SK-N-SH (cell line): ENCODE measurements at regions not wholly inside any gene's neighbourhood (a gene's known extent, or its start where the extent isn't known, plus 50 kb on each side); places are given as distances from the start of the nearest gene placed in this dataset.

Source experiments
- CTCF ChIA-PET: fragments of 300-600, 350-600 bp; formaldehyde crosslinking; extraction: SDS; loops from one replicate; lab custom pipeline; 2021; lab: Yijun Ruan, JAX
- POLR2A ChIA-PET: fragments of 350-600 bp; sonication (Branson Sonifier 250); formaldehyde crosslinking; extraction: SDS; loops from one replicate; lab custom pipeline; 2020; ENCODE audit warnings: antibody characterized with exemption, inconsistent platforms; lab: Yijun Ruan, JAX
- DNase-seq: peaks from one replicate; pipeline ENCODE4 v3.0.0; 2012
- H2AFZ ChIP-seq: fragments of 200-600 bp; sonication (generic); 2 replicates; pipeline ENCODE4 v1.8.1; 2016; ENCODE audit warnings: antibody characterized with exemption, mild to moderate bottlenecking, low read depth
- H3F3A ChIP-seq: fragments of 200-600 bp; sonication (generic); replicated peaks from 2 replicates; pipeline ENCODE3; 2016; ENCODE audit warnings: antibody characterized with exemption, mild to moderate bottlenecking; ENCODE audit not compliant: insufficient read depth
- H3K27ac ChIP-seq, 2 experiments: fragments of 200-500 bp in 1 of 2; fragments of 200-600 bp in 1 of 2; sonication (Bioruptor generic) in 1 of 2; sonication (generic), shearing (Covaris generic) in 1 of 2; 2 replicates each; pipeline versions ENCODE4 v1.5.1 to v1.6.1; 2014 to 2016; ENCODE audit warnings: low read depth in 2 of 2, inconsistent platforms in 1 of 2, low read length in 1 of 2, mild to moderate bottlenecking in 1 of 2, mixed read lengths in 1 of 2
- H3K27me3 ChIP-seq: fragments of 200-600 bp; sonication (generic), shearing (Covaris generic); 2 replicates; pipeline ENCODE4 v1.6.1; 2016; ENCODE audit warnings: mixed run types; ENCODE audit not compliant: insufficient read depth
- H3K36me3 ChIP-seq, 2 experiments: fragments of 200-500 bp in 1 of 2; fragments of 200-600 bp in 1 of 2; sonication (Bioruptor generic) in 1 of 2; sonication (generic) in 1 of 2; replicated peaks in 1 of 2; 2 replicates each; pipeline versions ENCODE3 to v1.5.1; 2014 to 2016; ENCODE audit warnings: low read length in 1 of 2, mild to moderate bottlenecking in 1 of 2; ENCODE audit not compliant: insufficient read depth in 2 of 2, control insufficient read depth in 1 of 2
- H3K4me1 ChIP-seq, 2 experiments: fragments of 200-500 bp in 1 of 2; fragments of 200-600 bp in 1 of 2; sonication (Bioruptor generic) in 1 of 2; sonication (generic), shearing (Covaris generic) in 1 of 2; 2 replicates each; pipeline versions ENCODE4 v1.5.1 to v1.6.1; 2014 to 2016; ENCODE audit warnings: low read depth in 1 of 2, low read length in 1 of 2, mixed run types in 1 of 2; ENCODE audit not compliant: insufficient read depth in 2 of 2, control insufficient read depth in 1 of 2
- H3K4me2 ChIP-seq: fragments of 200-600 bp; sonication (generic), shearing (Covaris generic); 2 replicates; pipeline ENCODE4 v1.6.1; 2017; ENCODE audit warnings: mixed run types
- H3K4me3 ChIP-seq, 2 experiments: fragments of 200-500 bp in 1 of 2; fragments of 200-600 bp in 1 of 2; sonication (Bioruptor generic) in 1 of 2; sonication (generic), shearing (Covaris generic) in 1 of 2; 2 replicates each; pipeline versions ENCODE4 v1.5.1 to v1.8.1; 2014 to 2016; ENCODE audit warnings: low read depth in 2 of 2, inconsistent platforms in 1 of 2, low read length in 1 of 2, mild to moderate bottlenecking in 1 of 2, mixed read lengths in 1 of 2, moderate library complexity in 1 of 2
- H3K79me2 ChIP-seq: fragments of 200-600 bp; sonication (generic); 2 replicates; pipeline ENCODE4 v1.8.1; 2017; ENCODE audit warnings: mild to moderate bottlenecking; ENCODE audit not compliant: insufficient read depth
- H3K9ac ChIP-seq: fragments of 200-600 bp; sonication (generic); 2 replicates; pipeline ENCODE4 v1.6.1; 2017; ENCODE audit warnings: mixed run types
- H3K9me2 ChIP-seq: fragments of 200-600 bp; sonication (generic); 2 replicates; pipeline ENCODE4 v1.6.1; 2017; ENCODE audit warnings: mixed run types
- H3K9me3 ChIP-seq: fragments of 200-600 bp; sonication (generic); 2 replicates; pipeline ENCODE4 v1.6.1; 2017; ENCODE audit warnings: mixed run types, mild to moderate bottlenecking, moderate library complexity
- H4K20me1 ChIP-seq: fragments of 200-600 bp; sonication (generic); 2 replicates; pipeline ENCODE4 v1.6.1; 2017; ENCODE audit warnings: mild to moderate bottlenecking, mixed run types; ENCODE audit not compliant: insufficient read depth
- EZH2phosphoT487 ChIP-seq: fragments of 200-600 bp; sonication (generic); IDR thresholded peaks from 2 replicates; pipeline ENCODE4 v1.6.1; 2017; ENCODE audit warnings: low read depth, mixed run types, mild to moderate bottlenecking, antibody characterized with exemption, moderate library complexity, borderline replicate concordance
- FOXJ3 ChIP-seq: sonication (generic); formaldehyde crosslinking; IDR thresholded peaks from 2 replicates; pipeline ENCODE4 v1.5.1; 2020; ENCODE audit warnings: mild to moderate bottlenecking, missing genetic modification reagents
- GABPA ChIP-seq: IDR thresholded peaks from 2 replicates; pipeline ENCODE4 v1.4.0; 2012; ENCODE audit warnings: low read depth, mild to moderate bottlenecking
- GATA2 ChIP-seq: sonication (generic); formaldehyde crosslinking; IDR thresholded peaks from 2 replicates; pipeline ENCODE4 v1.5.0; 2020; ENCODE audit warnings: mild to moderate bottlenecking, missing genetic modification reagents
- IRF3 ChIP-seq: fragments of 150-350 bp; IDR thresholded peaks from 2 replicates; pipeline ENCODE4 v1.6.1; 2016; ENCODE audit warnings: mild to moderate bottlenecking, low read depth, low read length
- MXI1 ChIP-seq: IDR thresholded peaks from 2 replicates; pipeline ENCODE4 v1.6.1; 2012; ENCODE audit warnings: mild to moderate bottlenecking, low read depth, low read length, improper control_type of control experiment
- NFIC ChIP-seq: IDR thresholded peaks from 2 replicates; pipeline ENCODE4 v1.4.0; 2012; ENCODE audit warnings: borderline replicate concordance
- RAD21 ChIP-seq: IDR thresholded peaks from 2 replicates; pipeline ENCODE4 v1.6.1; 2012; ENCODE audit warnings: mild to moderate bottlenecking, low read length
- RCOR1 ChIP-seq: fragments of 150-350 bp; IDR thresholded peaks from 2 replicates; pipeline ENCODE4 v1.6.1; 2017; ENCODE audit warnings: antibody characterized with exemption, low read length
- RXRA ChIP-seq: IDR thresholded peaks from 2 replicates; pipeline ENCODE4 v1.4.0; 2012; ENCODE audit warnings: low read depth, mild to moderate bottlenecking, borderline replicate concordance
- SIN3A ChIP-seq: IDR thresholded peaks from 2 replicates; pipeline ENCODE4 v1.6.1; 2012; ENCODE audit warnings: low read depth, mild to moderate bottlenecking, low read length, moderate library complexity, borderline replicate concordance
- TCF12 ChIP-seq: IDR thresholded peaks from 2 replicates; pipeline ENCODE4 v1.4.0; 2012
- YY1 ChIP-seq: IDR thresholded peaks from 2 replicates; pipeline ENCODE4 v1.4.0; 2012; ENCODE audit warnings: low read depth, mild to moderate bottlenecking
- WGBS: methylation state at CpG from one replicate; pipeline ENCODE4 v1.1.6; 2017; ENCODE audit warnings: low lambda C conversion rate; 5-methylcytosine and 5-hydroxymethylcytosine counted together
- TF ChIP-seq, protein P1 (sequence below): IDR thresholded peaks from 2 replicates; pipeline ENCODE4 v1.6.1; 2012; ENCODE audit warnings: mild to moderate bottlenecking, low read depth, low read length, moderate library complexity
- TF ChIP-seq, protein P2 (sequence below): fragments of 150-350 bp; IDR thresholded peaks from 2 replicates; pipeline ENCODE4 v1.6.1; 2017; ENCODE audit warnings: antibody characterized with exemption, low read length, low read depth, borderline replicate concordance
- TF ChIP-seq, protein P3 (sequence below): fragments of 200-600 bp; sonication (generic); IDR thresholded peaks from 2 replicates; pipeline ENCODE4 v1.6.1; 2017; ENCODE audit warnings: antibody characterized with exemption, mild to moderate bottlenecking, moderate library complexity
- TF ChIP-seq, protein P4 (sequence below): IDR thresholded peaks from 2 replicates; pipeline ENCODE4 v1.4.0; 2012; ENCODE audit warnings: low read depth, borderline replicate concordance

- no peak for TF ChIP-seq GATA2
- no peak for TF ChIP-seq RAD21
- TF ChIP-seq YY1 = no peak
- no peak for TF ChIP-seq IRF3
- TF ChIP-seq EZH2phosphoT487 = no peak
These were observed 417.8 kb downstream of the TMEM114 start (continued) for GRCh38 chr16:8172551-8172950.

DNA sequence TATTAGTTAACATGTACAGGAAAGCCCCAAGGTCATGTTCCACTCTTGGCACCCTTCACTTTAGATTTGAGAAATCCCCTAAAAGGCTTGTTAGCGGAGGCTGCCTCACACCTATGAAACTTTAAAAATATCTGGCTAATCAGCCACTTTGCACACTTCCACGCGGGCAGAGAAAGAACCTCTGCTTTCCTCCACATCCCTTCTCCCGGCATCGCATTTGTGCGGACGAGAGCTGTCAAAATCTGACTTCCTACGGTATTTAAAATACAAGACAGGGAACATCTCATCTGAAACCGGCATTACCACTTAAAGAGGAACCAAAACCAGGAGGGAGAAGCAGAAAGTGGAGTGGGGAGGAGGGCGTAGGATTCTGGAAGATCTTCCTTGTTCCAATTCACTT lies 422.3 kb downstream of the TMEM114 start:
- H3K4me2 ChIP-seq = no peak overlapping the region
- no peaks in the 10 kb centered on the region for H3K36me3 ChIP-seq
- no peaks in the 10 kb centered on the region for H3K4me1 ChIP-seq
- no peaks in the 10 kb centered on the region for H4K20me1 ChIP-seq
- H3K9ac ChIP-seq = no peak overlapping the region
- H3K4me3 ChIP-seq = no peak overlapping the region
- H3K27ac ChIP-seq = no peak overlapping the region
- no peak for DNase-seq
- H2AFZ ChIP-seq = no peak overlapping the region
- 41% methylated on average over 10 of the region's 10 CpGs for WGBS
- H3F3A ChIP-seq = no peaks in the 10 kb centered on the region
- TF ChIP-seq, protein P1, sequence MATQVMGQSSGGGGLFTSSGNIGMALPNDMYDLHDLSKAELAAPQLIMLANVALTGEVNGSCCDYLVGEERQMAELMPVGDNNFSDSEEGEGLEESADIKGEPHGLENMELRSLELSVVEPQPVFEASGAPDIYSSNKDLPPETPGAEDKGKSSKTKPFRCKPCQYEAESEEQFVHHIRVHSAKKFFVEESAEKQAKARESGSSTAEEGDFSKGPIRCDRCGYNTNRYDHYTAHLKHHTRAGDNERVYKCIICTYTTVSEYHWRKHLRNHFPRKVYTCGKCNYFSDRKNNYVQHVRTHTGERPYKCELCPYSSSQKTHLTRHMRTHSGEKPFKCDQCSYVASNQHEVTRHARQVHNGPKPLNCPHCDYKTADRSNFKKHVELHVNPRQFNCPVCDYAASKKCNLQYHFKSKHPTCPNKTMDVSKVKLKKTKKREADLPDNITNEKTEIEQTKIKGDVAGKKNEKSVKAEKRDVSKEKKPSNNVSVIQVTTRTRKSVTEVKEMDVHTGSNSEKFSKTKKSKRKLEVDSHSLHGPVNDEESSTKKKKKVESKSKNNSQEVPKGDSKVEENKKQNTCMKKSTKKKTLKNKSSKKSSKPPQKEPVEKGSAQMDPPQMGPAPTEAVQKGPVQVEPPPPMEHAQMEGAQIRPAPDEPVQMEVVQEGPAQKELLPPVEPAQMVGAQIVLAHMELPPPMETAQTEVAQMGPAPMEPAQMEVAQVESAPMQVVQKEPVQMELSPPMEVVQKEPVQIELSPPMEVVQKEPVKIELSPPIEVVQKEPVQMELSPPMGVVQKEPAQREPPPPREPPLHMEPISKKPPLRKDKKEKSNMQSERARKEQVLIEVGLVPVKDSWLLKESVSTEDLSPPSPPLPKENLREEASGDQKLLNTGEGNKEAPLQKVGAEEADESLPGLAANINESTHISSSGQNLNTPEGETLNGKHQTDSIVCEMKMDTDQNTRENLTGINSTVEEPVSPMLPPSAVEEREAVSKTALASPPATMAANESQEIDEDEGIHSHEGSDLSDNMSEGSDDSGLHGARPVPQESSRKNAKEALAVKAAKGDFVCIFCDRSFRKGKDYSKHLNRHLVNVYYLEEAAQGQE = no peak
- ChIA-PET POLR2A (no interaction called here), CTCF (no interaction called here)
- no peaks in the 10 kb centered on the region for H3K9me3 ChIP-seq
- H3K9me2 ChIP-seq = no peaks in the 10 kb centered on the region
- H3K27me3 ChIP-seq = no peaks in the 10 kb centered on the region
- no peaks in the 10 kb centered on the region for H3K79me2 ChIP-seq

- Histone ChIP-seq H3K27ac (no peak overlapping the region), H3K9ac (no peak overlapping the region), H3F3A (no peaks in the 10 kb centered on the region), H3K4me1 (no peaks in the 10 kb centered on the region), H2AFZ (no peak overlapping the region), H3K36me3 (no peaks in the 10 kb centered on the region), H3K4me2 (no peak overlapping the region), H3K27me3 (no peaks in the 10 kb centered on the region), H4K20me1 (no peaks in the 10 kb centered on the region), H3K4me3 (no peak overlapping the region), H3K79me2 (no peaks in the 10 kb centered on the region), H3K9me3 (no peaks in the 10 kb centered on the region), H3K9me2 (no peaks in the 10 kb centered on the region)
- ChIA-PET POLR2A (no interaction called here), CTCF (interaction anchor here (0.7 kb wide), 1 partner anchor 1142 kb away, joined by 3 read pairs; no protein-coding TSS in a partner anchor)
- no peak for DNase-seq
- WGBS = 34% methylated on average over 5 of the region's 5 CpGs
- TF ChIP-seq RXRA (no peak), NFIC (no peak), FOXJ3 (no peak), TCF12 (no peak), SIN3A (no peak), RCOR1 (no peak), MXI1 (no peak), IRF3 (no peak), GABPA (no peak)
- TF ChIP-seq, protein P2, sequence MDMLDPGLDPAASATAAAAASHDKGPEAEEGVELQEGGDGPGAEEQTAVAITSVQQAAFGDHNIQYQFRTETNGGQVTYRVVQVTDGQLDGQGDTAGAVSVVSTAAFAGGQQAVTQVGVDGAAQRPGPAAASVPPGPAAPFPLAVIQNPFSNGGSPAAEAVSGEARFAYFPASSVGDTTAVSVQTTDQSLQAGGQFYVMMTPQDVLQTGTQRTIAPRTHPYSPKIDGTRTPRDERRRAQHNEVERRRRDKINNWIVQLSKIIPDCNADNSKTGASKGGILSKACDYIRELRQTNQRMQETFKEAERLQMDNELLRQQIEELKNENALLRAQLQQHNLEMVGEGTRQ = no peak
- TF ChIP-seq, protein P3, sequence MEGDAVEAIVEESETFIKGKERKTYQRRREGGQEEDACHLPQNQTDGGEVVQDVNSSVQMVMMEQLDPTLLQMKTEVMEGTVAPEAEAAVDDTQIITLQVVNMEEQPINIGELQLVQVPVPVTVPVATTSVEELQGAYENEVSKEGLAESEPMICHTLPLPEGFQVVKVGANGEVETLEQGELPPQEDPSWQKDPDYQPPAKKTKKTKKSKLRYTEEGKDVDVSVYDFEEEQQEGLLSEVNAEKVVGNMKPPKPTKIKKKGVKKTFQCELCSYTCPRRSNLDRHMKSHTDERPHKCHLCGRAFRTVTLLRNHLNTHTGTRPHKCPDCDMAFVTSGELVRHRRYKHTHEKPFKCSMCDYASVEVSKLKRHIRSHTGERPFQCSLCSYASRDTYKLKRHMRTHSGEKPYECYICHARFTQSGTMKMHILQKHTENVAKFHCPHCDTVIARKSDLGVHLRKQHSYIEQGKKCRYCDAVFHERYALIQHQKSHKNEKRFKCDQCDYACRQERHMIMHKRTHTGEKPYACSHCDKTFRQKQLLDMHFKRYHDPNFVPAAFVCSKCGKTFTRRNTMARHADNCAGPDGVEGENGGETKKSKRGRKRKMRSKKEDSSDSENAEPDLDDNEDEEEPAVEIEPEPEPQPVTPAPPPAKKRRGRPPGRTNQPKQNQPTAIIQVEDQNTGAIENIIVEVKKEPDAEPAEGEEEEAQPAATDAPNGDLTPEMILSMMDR = no peak
- TF ChIP-seq, protein P4, sequence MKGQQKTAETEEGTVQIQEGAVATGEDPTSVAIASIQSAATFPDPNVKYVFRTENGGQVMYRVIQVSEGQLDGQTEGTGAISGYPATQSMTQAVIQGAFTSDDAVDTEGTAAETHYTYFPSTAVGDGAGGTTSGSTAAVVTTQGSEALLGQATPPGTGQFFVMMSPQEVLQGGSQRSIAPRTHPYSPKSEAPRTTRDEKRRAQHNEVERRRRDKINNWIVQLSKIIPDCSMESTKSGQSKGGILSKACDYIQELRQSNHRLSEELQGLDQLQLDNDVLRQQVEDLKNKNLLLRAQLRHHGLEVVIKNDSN = no peak
These were observed 422.9 kb downstream of the TMEM114 start for GRCh38 chr16:8167436-8167835.
